GM12872 (cell line): ENCODE measurements at regions not wholly inside any gene's neighbourhood (a gene's known extent, or its start where the extent isn't known, plus 50 kb on each side); places are given as distances from the start of the nearest gene placed in this dataset.

Source experiments
- CTCF ChIP-seq: IDR thresholded peaks from 3 replicates; pipeline ENCODE4 v1.5.1; 2011; ENCODE audit warnings: low read depth, mild to moderate bottlenecking, low read length, moderate library complexity; ENCODE audit not compliant: insufficient read depth

- TF ChIP-seq CTCF, result no peak
Measured at GRCh38 chr12:63457857-63458256, 210.4 kb downstream of the DPY19L2 start.

GRCh38 chr12:63457428-63457827 lies 210.9 kb downstream of the DPY19L2 start:
- TF ChIP-seq CTCF, result no peak

- TF ChIP-seq CTCF, result no peak
Measured at GRCh38 chr12:63450816-63451215, 217.5 kb downstream of the DPY19L2 start.

- no peak for TF ChIP-seq CTCF
Measured at GRCh38 chr12:63450334-63450733, 218.0 kb downstream of the DPY19L2 start.

DNA sequence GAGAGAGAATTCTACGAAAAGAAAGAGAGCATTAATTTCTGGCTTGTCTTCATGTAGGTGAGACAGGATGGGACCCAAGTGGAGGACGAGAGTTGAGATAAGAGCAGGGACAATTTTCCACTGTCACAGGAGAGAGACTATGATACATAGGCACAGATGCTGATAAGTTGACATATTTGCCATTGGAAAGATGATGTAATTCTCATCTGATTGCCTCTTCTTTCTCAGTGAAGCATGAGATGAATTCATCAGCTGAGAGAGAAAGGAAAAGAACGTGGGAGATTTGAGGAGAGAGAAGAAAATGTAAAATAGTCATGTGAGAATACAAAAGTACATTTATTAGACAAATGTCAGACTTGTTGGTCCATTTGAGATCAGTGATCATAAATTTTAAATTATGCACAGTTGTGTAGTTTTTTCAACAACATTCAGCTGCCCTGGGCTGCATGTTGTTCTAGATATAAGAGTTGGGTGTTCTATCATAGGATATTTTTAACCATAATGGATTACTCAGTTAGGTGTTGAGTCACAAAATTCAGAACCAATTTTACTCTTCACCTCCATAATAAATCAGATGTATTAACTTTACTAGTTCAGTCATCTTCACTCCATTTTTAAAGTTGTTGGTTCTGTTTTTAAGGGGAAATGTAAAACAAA lies 222.9 kb downstream of the DPY19L2 start:
- no peak for TF ChIP-seq CTCF

- TF ChIP-seq CTCF, result no peak
Measured at GRCh38 chr12:63440048-63440447, 228.2 kb downstream of the DPY19L2 start.

GRCh38 chr12:63424671-63425070 lies 243.6 kb downstream of the DPY19L2 start:
- TF ChIP-seq CTCF, result no peak
